ENCODE measurements at regions not wholly inside any gene's neighbourhood (a gene's known extent, or its start where the extent isn't known, plus 50 kb on each side); places are given as distances from the start of the nearest gene placed in this dataset.
"Not testable (repeated sequence)": the region's sequence is repeated elsewhere in the genome, so short reads cannot be mapped to it uniquely, and the experiment has no call there.

DNA sequence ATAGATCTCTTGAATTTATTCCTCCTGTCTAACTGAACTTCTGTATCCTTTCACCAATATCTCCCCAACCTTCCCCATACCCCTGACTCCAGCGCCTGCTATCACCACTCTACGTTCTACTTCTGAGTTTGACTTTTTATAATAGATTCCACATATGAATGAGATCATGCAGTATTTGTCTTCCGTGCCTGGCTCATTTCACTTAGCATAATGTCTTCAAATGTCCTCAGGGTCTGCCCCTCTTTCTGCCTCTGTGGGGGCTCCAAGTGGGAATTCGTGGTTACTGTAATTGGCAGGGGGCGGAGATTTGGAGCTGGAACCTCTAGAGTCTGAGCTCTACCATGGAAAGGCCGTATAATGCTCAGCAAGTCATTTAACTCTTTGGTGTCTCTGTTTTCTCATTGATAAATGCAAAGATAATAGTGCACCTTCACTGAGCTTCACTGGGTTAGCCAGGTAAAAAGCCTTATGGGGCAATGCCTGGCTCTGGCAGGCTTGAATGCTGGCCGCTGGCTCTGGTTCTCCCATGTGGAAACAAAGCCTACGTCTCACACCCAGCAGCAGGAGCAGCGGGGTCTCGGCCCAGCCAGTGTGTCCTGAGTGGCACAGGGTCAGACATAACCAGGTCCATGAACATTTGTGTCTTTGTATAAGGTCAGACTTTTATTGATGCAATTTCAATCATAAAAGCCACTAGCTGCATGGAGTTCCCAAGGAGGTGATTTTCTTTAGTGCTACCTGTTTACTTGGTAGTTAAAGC lies 259.1 kb upstream of the PLGLB1 start:
- DNase-seq; H3K27me3 ChIP-seq (replicated peaks); H3K36me3 ChIP-seq (replicated peaks); H3K4me3 ChIP-seq (ENCODE audit: low read depth, low read length); in situ Hi-C loops (cut with HindIII; ENCODE audit: low pct_ligation_motif_present, low sequenced_read_pairs); H3K27ac ChIP-seq: not testable (repeated sequence)

DNA sequence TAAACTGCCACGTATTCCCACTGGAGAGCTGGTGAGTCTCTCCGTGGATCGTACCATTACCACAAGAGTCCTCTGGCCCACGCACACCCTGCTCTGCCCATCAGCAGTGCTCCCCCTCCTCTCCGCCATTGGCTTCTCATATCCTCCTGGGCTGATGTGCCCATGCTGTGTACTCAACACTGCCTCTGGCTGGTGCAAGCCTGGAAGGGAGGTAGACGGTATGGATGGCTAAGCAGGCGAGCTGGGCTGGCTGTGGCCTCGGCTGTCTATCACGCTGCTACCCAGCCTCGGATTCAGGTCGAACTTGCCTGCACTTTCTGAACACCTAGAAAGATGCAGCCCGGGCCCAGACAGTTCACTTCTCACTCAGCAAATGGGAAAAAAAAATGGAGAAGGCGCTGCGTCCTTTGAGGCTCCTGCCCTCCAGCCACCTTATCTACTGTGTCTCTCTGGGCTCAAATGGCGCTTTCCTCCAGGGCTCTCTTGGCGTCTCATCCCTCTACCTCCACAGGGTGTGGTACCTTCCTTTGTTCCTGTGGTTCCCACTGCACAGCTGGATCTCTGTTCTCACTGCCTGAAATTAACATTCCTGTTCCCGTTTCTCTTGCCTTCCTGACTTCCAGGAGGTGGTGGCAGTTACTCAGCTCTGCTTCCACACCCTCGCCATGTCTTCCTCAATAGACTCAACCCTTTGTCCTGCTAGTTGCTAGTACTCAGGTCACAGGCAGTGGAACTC lies 262.3 kb upstream of the PLGLB1 start:
- in situ Hi-C loops (cut with HindIII; ENCODE audit: low pct_ligation_motif_present, low sequenced_read_pairs); H3K27ac ChIP-seq; DNase-seq; H3K36me3 ChIP-seq (replicated peaks); H3K27me3 ChIP-seq (replicated peaks); H3K4me3 ChIP-seq (ENCODE audit: low read depth, low read length): not testable (repeated sequence)

DNA sequence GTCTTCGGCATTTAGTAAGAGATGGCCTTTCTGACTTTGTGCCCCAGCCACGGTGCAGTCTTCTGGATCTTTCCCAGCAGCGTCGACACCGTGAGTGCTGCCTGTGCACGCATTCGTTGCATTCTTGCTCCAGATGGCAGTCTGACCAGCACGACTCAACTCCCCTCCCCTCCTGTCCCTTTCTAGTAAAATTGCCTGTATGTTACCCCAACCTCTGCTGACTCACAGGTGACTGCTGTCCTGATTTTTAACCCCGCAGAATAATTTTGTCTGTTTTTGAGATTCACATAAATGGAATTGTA lies 262.8 kb upstream of the PLGLB1 start:
- H3K36me3 ChIP-seq (replicated peaks); DNase-seq; H3K4me3 ChIP-seq (ENCODE audit: low read depth, low read length); in situ Hi-C loops (cut with HindIII; ENCODE audit: low pct_ligation_motif_present, low sequenced_read_pairs); H3K27ac ChIP-seq; H3K27me3 ChIP-seq (replicated peaks): not testable (repeated sequence)

DNA sequence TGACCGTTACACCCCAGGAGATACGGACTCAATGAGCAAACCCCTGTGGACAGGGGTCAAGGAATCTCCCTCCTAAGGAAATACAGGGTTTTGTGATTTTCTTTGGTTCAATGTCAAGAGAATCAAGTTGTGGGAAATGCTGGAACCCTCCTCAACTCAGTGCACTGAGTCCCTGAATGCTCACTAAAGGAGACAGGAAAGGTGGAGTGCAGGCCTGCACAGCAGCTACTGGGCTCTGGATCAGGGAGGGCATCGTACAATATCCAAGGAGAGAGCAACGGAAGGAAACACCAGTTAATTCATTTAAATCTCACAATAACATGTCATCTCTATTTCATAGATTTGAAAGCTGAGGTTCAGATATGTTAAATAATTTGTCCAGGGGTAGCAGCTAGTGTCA lies 263.5 kb upstream of the PLGLB1 start:
- H3K27ac ChIP-seq; DNase-seq; in situ Hi-C loops (cut with HindIII; ENCODE audit: low pct_ligation_motif_present, low sequenced_read_pairs); H3K4me3 ChIP-seq (ENCODE audit: low read depth, low read length); H3K27me3 ChIP-seq (replicated peaks); H3K36me3 ChIP-seq (replicated peaks): not testable (repeated sequence)

DNA sequence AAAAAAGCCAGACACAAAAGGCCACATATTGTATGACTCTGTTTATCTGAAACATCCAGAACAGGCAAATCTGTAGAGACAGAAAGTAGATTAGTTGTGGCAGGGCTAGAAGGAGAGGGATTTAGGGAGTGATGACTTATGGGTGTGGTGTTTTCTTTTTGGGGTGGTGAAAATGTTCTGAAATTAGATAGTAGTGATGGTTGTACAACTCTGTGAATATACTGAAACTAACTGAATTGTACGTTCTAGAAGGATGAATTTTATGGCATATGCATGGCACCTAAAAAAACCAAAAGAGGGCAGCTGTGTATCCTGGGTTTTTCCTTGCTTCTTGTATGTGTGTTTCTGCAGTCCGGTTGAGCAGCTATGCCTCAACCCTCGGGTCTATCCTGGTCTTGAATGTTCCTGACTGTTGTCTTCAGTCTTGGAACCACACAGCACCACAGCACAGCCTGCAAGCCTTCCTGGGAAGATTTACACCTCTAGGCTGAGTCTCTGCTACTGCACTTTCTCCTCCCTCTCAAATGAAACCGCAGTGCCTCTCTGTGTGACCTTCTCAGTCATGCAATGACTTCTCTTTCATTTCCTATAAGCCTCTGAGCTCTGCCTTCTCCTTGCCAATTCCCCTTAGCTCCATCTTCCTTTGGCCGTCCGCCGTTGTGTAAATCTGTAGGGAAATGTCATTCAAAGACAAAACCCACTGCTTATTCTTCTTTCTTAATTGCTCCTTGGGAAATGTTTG lies 269.1 kb upstream of the PLGLB1 start:
- DNase-seq; in situ Hi-C loops (cut with HindIII; ENCODE audit: low pct_ligation_motif_present, low sequenced_read_pairs); H3K4me3 ChIP-seq (ENCODE audit: low read depth, low read length); H3K27me3 ChIP-seq (replicated peaks); H3K36me3 ChIP-seq (replicated peaks); H3K27ac ChIP-seq: not testable (repeated sequence)

DNA sequence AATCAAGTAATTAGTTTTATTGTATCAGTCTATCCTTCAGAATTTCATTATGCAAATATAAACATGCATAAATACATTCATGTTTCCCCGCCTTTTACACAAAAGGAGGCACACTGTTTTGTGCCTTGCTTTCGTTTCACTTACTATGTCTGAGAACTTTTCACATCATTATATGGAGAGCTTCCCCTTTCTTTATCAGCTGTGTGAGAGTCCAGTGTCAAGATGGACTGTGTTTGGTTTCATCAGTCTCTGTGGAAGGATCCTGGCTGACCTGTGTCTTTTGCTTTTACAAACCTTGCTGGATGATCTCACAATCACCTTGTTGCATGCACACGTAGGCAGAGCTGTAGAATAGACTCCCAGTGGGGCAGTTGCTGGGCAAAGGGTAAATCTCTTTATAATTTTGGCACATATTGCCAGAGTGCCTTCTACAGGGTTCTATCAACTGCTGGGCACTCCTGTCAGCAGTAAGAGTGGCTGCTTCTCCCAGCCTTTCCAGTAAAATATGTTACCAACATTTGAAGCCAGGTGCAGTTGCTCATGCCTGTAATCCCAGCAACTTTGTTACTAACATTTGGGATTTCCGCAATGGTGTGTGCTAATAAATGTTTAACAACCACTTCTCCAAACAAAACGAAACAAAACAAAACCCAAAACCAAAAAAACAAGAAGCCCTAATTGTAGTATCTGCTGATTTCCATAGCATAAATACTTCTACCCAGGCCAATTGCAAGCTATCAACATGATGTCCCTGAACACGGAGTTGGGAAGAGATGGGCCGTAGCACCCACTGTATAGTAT lies 270.0 kb upstream of the PLGLB1 start:
- in situ Hi-C loops (cut with HindIII; ENCODE audit: low pct_ligation_motif_present, low sequenced_read_pairs); H3K4me3 ChIP-seq (ENCODE audit: low read depth, low read length); H3K27ac ChIP-seq; DNase-seq; H3K36me3 ChIP-seq (replicated peaks); H3K27me3 ChIP-seq (replicated peaks): not testable (repeated sequence)

DNA sequence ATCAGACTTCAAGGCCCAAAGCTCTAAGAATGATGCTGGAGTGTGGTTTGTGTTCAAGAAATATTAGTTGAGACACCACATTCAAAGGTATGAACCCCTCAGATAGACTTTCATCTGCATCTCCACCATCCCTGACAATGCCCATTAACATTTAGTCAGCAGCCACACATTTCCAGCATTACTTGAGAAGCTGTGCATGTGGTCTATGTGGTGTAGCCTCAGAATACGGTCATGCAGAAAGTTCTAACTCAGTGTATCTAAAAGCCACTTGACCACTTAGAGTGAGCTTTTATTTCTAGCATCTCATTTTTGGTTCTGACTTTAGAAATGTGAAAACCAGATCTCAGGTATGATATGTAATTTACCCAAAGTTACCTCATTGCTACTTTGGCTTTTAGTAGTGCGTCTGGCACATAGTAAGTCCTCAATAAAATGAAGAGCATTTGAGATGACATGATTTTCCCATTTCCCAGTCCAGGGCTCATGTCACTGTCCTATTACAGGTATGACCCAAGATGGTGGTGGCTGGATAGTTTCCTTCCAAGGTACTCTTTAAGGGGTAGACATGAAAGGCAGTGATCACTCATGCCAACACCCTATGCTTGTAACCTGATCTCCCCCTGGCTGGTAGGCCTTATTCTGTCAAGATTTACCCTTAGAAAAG lies 272.4 kb upstream of the PLGLB1 start:
- H3K27ac ChIP-seq; H3K4me3 ChIP-seq (ENCODE audit: low read depth, low read length); H3K36me3 ChIP-seq (replicated peaks); DNase-seq; in situ Hi-C loops (cut with HindIII; ENCODE audit: low pct_ligation_motif_present, low sequenced_read_pairs); H3K27me3 ChIP-seq (replicated peaks): not testable (repeated sequence)

DNA sequence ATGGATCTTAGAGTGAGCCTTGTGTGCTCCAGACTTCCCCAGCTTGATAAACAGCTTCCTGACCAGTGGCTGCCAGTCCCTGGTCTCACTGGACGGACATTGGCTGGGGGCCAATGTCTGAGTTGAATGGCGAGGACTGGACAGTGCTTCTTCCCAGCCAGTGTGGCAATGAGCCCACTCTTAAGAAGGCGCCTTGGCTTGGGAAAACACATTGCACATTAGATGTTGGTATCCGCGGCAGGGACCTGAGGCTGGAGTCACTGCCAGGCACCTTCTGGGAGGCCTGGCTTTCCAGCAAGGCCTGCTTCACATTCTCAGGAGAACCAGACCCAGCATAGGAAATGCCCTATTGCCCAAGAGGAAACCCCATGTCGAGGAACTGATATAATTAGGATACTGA lies 273.5 kb upstream of the PLGLB1 start:
- H3K36me3 ChIP-seq (replicated peaks); in situ Hi-C loops (cut with HindIII; ENCODE audit: low pct_ligation_motif_present, low sequenced_read_pairs); H3K27ac ChIP-seq; H3K27me3 ChIP-seq (replicated peaks); H3K4me3 ChIP-seq (ENCODE audit: low read depth, low read length); DNase-seq: not testable (repeated sequence)

DNA sequence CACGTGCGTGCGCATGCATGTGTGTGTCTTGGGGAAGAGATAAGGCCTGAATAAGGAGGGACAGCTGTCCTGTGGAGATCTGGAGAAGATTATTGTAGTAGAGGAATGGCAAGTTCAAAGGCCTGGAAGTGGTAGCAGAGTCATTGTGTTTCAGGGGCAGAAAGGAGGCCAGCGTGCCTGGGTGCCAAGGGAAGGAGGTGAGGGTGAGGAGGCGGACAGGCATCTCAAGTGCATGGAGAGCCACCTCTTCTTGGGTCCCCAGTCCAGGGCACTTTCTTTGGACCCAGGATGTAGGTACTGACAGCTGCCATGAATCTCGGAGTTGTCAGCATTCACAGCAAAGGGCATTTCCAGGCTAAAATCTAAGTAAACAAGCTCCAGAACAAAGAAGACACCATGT lies 279.7 kb upstream of the PLGLB1 start:
- in situ Hi-C loops (cut with HindIII; ENCODE audit: low pct_ligation_motif_present, low sequenced_read_pairs); H3K4me3 ChIP-seq (ENCODE audit: low read depth, low read length): not testable (repeated sequence)

DNA sequence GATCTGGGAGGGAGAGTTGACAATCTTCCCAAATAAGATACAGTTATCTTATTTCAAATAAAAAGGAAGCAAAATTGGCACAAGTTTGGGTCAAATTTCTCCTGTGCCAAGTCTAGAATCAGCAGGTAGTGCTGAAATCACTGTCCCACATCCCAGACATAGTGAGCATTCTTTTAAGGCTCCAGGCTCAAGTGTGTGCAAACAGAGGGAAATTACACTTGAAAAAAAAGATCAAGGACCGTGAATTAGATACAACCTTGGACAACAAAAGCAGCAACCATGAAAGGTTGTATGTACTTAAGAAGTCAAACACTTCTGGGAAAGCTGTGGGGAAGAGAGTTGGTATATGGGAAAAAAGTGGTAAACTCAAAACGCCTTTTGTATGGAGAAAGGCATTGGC lies 280.2 kb upstream of the PLGLB1 start:
- DNase-seq; H3K27ac ChIP-seq; in situ Hi-C loops (cut with HindIII; ENCODE audit: low pct_ligation_motif_present, low sequenced_read_pairs); H3K4me3 ChIP-seq (ENCODE audit: low read depth, low read length); H3K27me3 ChIP-seq (replicated peaks); H3K36me3 ChIP-seq (replicated peaks): not testable (repeated sequence)

More for the DNA sequence above, 279.7 kb upstream of the PLGLB1 start:
- not testable (repeated sequence) for H3K27ac ChIP-seq; H3K27me3 ChIP-seq (replicated peaks); DNase-seq; H3K36me3 ChIP-seq (replicated peaks)

DNA sequence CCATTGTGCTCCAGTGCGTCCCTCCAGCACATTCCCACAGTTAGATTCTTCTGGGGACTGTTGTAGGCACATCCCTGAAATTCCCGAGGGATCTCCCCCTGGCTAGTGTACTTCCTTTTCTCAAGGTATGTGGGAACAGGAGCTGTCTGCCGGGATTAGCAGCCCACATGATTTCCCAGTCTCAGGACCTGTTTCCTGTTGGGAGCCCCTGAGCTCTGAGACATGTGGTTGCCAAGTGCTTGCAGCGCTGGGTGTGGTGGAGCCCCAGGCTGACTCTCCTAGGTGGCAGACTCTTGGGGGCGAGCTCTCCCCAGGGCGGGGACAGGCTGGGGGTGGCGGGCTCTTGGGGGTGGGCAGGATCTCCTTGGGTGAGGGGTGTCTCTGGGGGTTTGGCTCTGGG lies 287.0 kb upstream of the PLGLB1 start:
- H3K27me3 ChIP-seq (replicated peaks); H3K36me3 ChIP-seq (replicated peaks); in situ Hi-C loops (cut with HindIII; ENCODE audit: low pct_ligation_motif_present, low sequenced_read_pairs); DNase-seq; H3K4me3 ChIP-seq (ENCODE audit: low read depth, low read length); H3K27ac ChIP-seq: not testable (repeated sequence)

DNA sequence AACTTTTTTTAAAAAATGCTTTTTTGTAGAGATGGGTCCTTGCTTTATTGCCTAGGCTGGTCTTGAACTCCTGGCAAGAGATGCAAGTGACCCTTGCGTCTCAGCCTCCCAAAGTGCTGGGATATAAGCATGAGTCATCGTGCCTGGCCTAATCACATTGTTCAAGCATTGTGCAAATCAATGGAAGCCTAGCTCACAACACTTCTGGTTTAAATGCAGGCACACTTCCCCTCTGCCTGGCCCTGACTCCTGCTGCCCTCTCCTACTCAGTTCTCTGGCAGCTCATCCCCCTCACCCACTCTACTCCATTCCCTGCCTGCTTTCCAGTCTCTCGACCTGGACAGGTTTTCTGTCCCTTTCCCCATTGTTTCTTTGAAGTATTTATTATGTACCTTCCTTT lies 288.1 kb upstream of the PLGLB1 start:
- in situ Hi-C loops (cut with HindIII; ENCODE audit: low pct_ligation_motif_present, low sequenced_read_pairs); H3K27ac ChIP-seq; DNase-seq; H3K4me3 ChIP-seq (ENCODE audit: low read depth, low read length); H3K27me3 ChIP-seq (replicated peaks); H3K36me3 ChIP-seq (replicated peaks): not testable (repeated sequence)

DNA sequence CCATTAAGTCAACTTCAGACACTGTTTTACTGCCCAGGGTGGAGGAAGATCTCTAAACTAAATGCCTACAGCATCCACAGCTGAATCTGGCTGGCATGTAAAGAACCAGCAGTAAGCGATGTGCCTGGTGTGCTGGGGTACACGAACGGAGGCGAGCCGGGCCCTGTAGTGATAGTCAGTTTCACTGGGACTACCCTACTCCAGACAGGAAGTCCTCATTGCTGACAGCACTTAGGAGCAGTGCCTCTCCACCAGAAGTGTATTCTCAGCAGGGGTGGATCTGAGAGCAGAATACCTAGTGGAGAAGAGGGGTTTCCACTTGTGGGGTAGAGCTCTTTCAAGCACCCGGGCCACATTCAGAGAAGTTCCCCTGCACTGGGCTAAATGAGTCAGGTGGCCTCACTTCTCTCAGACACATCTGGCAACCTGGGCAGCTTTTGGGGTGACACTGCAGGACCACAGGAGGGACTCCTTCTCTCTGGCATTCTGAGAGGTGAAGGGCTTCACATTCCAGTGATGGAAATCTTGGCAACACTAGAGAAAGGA lies 290.3 kb upstream of the PLGLB1 start:
- DNase-seq; H3K27me3 ChIP-seq (replicated peaks); H3K36me3 ChIP-seq (replicated peaks); H3K27ac ChIP-seq; in situ Hi-C loops (cut with HindIII; ENCODE audit: low pct_ligation_motif_present, low sequenced_read_pairs); H3K4me3 ChIP-seq (ENCODE audit: low read depth, low read length): not testable (repeated sequence)
